ENCODE measurements at regions not wholly inside any gene's neighbourhood (a gene's known extent, or its start where the extent isn't known, plus 50 kb on each side); places are given as distances from the start of the nearest gene placed in this dataset.

- no peak overlapping the region for H3K4me3 ChIP-seq (ENCODE audit: low read depth, low read length)
- TF ChIP-seq CTCF (IDR thresholded peaks at IDR 0.05; ENCODE audit: insufficient read depth, low read depth, low read length), result no peak
- DNase-seq (ENCODE audit: low read depth), result peak; percentile 65
Observed at GRCh38 chr1:221149111-221149510, 269.9 kb downstream of the HLX start.

- TF ChIP-seq CTCF (IDR thresholded peaks at IDR 0.05; ENCODE audit: insufficient read depth, low read depth, low read length), result no peak
- H3K4me3 ChIP-seq (ENCODE audit: low read depth, low read length), result no peak overlapping the region
- DNase-seq (ENCODE audit: low read depth), result no peak
Observed at GRCh38 chr1:221149555-221150075, 270.4 kb downstream of the HLX start.

GRCh38 chr1:221150996-221151395 is 271.8 kb downstream of the HLX start:
- TF ChIP-seq CTCF (IDR thresholded peaks at IDR 0.05; ENCODE audit: insufficient read depth, low read depth, low read length), result no peak
- no peak overlapping the region for H3K4me3 ChIP-seq (ENCODE audit: low read depth, low read length)
- no peak for DNase-seq (ENCODE audit: low read depth)

- no peak overlapping the region for H3K4me3 ChIP-seq (ENCODE audit: low read depth, low read length)
- TF ChIP-seq CTCF (IDR thresholded peaks at IDR 0.05; ENCODE audit: insufficient read depth, low read depth, low read length), result no peak
- no peak for DNase-seq (ENCODE audit: low read depth)
Observed at GRCh38 chr1:221154932-221155331, 275.7 kb downstream of the HLX start.

GRCh38 chr1:221157026-221157761 is 278.0 kb downstream of the HLX start:
- no peak for DNase-seq (ENCODE audit: low read depth)
- H3K4me3 ChIP-seq (ENCODE audit: low read depth, low read length), result no peak overlapping the region
- TF ChIP-seq CTCF (IDR thresholded peaks at IDR 0.05; ENCODE audit: insufficient read depth, low read depth, low read length), result no peak

GRCh38 chr1:221159608-221160007 is 280.4 kb downstream of the HLX start:
- DNase-seq (ENCODE audit: low read depth), result no peak
- H3K4me3 ChIP-seq (ENCODE audit: low read depth, low read length), result no peak overlapping the region
- no peak for TF ChIP-seq CTCF (IDR thresholded peaks at IDR 0.05; ENCODE audit: insufficient read depth, low read depth, low read length)
